NCI-H2171 treated with DMSO at 0.1 percent for 48 hours (cell line): ENCODE measurements at regions not wholly inside any gene's neighbourhood (a gene's known extent, or its start where the extent isn't known, plus 50 kb on each side); places are given as distances from the start of the nearest gene placed in this dataset.
"Not testable (repeated sequence)": the region's sequence is repeated elsewhere in the genome, so short reads cannot be mapped to it uniquely, and the experiment has no call there.

Experiments used
- DNase-seq: peaks from one replicate; lab custom pipeline; 2025; lab: John Stamatoyannopoulos, UW

DNA sequence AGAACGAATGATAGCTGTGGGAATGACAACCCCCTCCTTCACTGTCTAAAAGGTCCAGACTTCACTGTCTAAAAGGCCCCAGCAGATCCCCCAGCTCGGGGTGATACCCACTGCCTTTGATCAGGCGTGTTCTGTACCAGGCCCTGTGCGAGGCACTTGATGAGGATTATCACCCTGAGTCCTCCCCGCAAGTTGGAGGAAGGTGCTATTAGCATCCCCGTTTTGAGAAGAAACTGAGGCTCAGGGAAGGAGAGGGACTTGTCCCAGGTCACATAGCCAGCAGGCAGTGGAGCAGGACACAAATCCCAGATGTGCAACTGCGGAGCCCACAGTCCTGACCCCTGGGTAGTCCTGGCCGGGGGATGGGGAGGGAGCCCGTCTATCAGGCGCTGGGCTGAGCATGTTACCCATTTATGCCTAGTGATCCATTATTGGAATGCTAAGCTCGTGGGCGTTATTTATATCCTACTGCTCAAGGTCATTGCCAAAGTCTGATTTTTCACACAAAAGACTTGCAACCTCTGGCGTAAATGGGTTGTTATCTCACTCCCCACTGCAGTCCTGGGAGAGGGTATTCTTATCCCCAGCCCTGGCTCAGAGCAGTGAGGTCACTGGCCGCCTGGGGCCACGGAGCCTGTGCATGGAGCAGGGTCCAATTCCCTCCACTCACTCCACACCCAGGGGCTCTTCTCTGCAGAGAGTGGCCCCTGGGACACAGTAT is 722.2 kb downstream of the MATN1 start:
- no peak for DNase-seq

DNA sequence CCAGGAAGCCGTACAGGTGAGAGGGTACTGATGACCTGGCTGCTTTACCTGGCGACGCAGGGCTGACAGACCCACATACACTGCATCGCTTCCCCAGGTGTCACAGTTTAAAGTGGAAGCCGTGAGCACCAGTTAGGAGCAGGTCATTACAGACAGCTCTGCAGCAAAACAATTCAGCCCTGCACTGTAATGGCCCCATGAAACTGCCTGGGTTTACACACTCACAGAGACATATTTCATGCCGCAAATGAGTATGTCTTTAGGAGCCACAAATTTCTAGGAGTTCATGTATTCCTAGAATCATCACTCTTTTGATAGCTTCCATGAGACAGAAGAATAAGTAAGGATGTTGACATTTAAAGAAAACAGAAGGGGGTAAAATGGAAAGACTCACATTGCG is 723.1 kb downstream of the MATN1 start:
- no peak for DNase-seq

GRCh38 chr1:29999595-29999994 is 723.8 kb downstream of the MATN1 start:
- DNase-seq = no peak

DNA sequence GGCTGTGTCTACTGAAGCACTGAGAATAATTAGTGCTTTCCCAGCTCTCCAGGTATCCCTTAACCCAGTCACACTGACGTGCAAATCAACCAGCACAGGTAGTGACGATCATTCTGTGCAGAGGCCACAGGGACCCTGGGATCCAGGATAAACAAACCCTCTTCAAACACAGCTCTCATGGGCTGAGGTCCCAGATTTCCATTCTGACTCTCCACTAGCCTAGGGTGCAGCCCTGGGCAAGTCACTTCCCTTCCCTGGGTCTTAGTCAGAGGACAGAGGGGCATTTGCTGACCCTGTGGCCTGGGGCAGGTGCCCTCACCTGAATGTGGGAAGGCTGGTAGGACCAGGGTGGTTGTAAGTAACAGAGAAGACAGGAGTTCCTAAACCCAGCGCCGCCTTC is 724.7 kb downstream of the MATN1 start:
- no peak for DNase-seq

DNA sequence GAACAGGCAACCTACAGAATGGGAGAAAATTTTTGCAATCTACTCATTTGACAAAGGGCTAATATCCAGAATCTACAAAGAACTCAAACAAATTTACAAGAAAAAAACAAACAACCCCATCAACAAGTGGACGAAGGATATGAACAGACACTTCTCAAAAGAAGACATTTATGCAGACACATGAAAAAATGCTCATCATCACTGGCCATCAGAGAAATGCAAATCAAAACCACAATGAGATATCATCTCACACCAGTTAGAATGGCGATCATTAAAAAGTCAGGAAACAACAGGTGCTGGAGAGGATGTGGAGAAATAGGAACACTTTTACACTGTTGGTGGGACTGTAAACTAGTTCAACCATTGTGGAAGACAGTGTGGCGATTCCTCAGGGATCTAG is 725.6 kb downstream of the MATN1 start:
- not testable (repeated sequence) for DNase-seq

DNA sequence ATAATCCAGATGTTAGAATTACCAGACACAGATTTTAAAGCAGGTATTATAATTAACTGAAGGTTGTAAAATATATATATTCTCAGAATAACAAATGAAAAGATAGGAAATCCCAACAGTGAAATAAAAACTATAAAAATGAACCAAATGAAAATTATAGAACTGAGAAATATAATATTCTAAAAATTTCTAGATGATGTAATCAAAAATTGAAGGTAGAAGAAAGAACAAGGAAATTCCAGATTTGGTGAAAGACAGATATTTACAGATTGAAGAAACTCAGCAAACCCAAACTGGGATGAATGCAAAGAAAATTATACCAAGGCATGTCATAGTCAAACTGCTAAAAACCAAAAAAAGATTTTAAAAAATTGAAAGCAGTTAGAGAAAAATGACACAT is 729.4 kb downstream of the MATN1 start:
- DNase-seq = no peak

DNA sequence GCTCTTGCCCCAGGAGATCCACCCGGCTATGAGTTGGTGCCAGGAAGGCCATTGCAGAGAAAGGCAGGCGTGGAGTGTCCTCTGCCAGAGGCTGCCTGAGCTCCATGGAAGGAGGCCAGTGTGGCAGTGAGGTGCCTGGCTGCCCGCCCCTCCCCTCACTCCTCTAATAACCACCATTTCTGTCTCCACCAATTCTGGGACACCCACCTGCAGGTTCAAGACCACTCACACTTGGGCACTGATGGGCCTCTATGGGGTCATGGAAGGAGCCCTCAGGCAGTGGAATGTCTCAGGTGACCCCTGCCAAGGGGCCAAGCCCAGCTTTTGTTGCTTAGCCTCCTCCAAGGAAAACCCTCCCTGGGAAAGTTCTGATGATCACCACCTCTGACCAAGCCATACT is 731.6 kb downstream of the MATN1 start:
- DNase-seq = no peak

DNA sequence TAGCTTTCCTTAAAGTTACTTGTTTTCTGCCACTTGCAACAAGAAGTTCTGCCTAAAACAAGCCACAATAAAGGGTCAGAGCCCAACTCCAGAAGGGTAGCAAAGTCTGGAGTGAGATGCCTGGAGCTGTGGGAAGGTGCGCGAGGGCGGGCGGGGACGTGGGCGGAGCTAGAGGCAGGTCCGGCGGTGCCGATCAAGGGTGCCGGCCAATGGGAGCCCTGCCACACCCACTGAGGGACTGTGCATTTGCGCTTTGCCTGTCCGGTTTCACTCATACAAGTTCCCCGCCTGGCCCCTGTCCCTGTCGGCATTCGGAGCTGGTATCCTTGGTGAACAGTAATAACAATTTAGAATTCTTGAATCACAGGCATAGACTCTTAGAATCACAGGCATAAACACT is 732.4 kb downstream of the MATN1 start:
- no peak for DNase-seq

- no peak for DNase-seq
These were observed 733.1 kb downstream of the MATN1 start for GRCh38 chr1:29990304-29990703.

- DNase-seq = no peak
These were observed 736.4 kb downstream of the MATN1 start for GRCh38 chr1:29986986-29987385.

GRCh38 chr1:29985606-29985945 is 737.8 kb downstream of the MATN1 start:
- no peak for DNase-seq

DNA sequence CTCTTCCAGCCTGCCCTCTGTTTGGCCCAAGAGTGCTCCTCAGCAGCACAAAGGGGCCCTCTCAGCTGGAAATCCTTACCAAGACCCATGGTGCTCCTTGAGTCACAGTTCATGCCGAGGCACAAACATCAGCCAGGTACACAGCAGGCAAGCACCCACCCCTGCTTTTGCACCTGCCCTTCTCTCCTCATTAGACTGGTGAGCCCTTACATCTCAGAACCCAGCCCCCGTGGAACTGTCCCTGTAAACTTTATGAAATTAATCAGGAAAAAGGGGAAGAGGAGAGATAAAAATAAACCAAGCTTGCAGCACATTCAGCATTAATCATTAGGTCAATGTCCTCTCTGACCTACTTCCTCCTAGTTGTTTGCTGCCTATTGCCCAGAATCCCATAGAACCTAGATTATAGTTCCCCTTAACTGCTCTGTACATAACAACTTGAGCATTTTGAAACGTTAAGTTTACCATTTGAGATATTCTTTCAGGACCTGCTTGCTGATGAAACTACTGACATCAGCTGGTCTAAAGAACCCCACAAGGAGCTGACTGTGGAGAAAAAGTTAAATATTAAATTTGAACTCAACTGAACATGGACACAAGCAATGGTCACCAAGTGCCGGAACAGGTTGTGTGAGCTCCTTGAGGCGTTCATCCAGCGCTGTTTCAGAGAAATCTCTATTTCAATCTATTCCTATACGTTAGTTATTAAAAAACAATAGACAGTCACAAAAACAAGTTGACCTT is 738.4 kb downstream of the MATN1 start:
- no peak for DNase-seq

- no peak for DNase-seq
These were observed 739.1 kb downstream of the MATN1 start for GRCh38 chr1:29984166-29984861.

- no peak for DNase-seq
These were observed 740.1 kb downstream of the MATN1 start for GRCh38 chr1:29983321-29983720.

DNA sequence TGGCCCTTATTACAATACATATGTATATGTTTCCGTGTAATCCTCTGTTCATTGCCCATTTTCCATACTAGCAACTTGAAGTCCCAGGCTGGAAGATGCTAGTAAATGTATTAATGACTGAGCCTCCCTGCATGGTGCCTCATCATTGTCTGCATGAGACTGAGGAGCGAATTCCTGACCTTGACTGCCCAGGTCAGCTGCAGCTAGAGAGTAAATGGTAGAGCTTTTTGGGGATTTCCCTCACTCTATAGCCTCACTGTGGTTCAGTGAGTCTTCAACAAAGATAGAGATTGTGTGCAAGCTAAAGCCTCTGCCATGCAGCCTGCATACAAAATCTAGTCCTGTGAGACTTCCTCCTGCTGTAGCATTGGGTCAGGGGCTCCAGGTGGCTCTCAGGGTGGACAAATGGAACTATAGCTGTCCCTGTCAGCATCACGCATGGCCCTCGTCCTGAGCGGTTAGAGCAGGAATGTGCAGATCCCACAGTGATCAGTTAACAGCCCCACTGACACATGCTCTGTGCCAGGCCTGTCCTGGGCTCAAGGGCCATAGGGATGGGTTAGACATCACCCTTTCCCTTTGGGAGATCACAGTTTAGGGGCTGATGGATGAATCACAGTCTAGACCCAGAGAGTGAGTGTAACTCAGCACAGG is 741.7 kb downstream of the MATN1 start:
- no peak for DNase-seq

DNA sequence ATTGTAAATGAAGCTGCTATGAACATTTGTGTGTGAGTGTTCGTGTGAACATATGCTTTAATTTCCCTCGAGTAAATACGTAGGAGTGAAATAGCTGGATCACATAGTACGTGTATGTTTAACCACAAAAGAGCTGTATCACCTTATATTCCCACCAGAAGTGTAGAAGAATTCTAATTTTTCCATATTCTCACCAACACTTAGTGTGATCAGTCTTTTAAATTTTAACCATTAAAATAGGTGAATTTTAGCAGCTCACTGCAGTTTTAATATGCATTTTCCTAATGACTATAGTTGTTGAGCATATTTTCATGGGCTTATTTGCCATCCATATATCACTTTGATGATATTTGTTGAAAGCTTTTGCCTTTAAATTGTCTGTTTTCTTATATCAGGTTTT is 741.2 kb downstream of the PTPRU start:
- no peak for DNase-seq

DNA sequence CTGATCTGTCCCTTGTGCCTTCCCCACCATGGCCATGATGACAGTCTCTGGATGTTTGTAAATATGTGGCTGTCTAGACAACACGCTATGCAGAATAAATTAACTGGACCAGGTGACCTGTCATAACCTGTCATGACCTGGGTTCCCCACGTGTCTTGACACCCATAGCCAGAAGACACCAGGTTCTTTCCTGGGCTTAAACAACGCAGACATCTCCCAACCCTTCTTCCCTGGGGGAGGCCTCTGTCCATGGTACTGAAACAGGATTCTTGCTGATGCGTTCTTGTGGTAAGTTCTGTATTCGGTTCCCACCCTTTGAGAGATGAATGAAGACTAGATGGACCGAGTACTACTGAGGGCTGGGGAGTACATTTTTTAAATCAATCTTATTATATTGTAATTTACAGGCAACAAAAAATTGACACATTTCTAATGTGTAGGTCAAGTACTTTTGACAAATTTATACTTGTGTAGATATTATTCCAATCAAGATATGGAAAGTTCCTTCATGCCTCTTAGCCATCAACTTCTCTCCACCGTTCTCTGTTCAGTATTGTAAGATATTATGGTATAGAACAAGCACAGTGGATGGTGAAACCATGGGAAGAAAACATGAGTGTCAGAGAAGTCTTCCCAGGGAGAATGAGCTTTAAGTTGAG is 738.8 kb downstream of the PTPRU start:
- DNase-seq = no peak

DNA sequence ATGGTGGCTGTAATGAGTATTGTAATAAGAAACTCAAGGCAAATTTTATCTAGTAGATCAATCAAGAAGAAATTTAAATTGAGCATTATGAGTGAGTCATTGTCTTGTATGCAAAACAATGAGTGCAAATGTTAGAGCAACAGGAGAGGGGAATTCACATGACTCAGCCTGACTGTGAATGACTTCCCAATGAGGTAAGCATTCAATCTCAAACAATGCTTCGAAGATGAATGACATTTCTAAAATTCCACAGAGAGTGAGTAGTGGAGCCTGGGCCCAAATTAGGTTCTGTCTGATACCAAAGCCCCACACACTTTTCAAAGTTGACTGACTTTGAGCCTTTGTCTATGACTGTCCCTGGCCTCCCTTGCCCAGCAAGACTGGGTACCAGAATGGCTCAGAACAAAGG is 738.0 kb downstream of the PTPRU start:
- no peak for DNase-seq

- DNase-seq = no peak
These were observed 737.1 kb downstream of the PTPRU start for GRCh38 chr1:29973406-29973805.

GRCh38 chr1:29972421-29973053 is 736.2 kb downstream of the PTPRU start:
- DNase-seq = no peak

GRCh38 chr1:29971703-29972102 is 735.4 kb downstream of the PTPRU start:
- no peak for DNase-seq
